T-cell (primary cell): ENCODE measurements at regions not wholly inside any gene's neighbourhood (a gene's known extent, or its start where the extent isn't known, plus 50 kb on each side); places are given as distances from the start of the nearest gene placed in this dataset.
"Not testable (repeated sequence)": the region's sequence is repeated elsewhere in the genome, so short reads cannot be mapped to it uniquely, and the experiment has no call there.

ENCODE experiments used
- ATAC-seq, 4 experiments: fragments of 200-7000 bp in 3 of 4; fragments of 150-1000 bp in 1 of 4; cut with Tn5 transposase; replicated peaks in 1 of 4; 1 replicate in 3 of 4; 2 replicates in 1 of 4; pipeline ENCODE4 v1.10.0; 2021; ENCODE audit warnings: moderate library complexity in 3 of 4, mild to moderate bottlenecking in 2 of 4, moderate number of reproducible peaks in 1 of 4
- CTCF ChIA-PET, 2 donors: fragments of 300-600 bp; sonication (Branson Sonifier 250); formaldehyde crosslinking; loops; one replicate each; lab custom pipeline; 2022; ENCODE audit warnings: antibody characterized with exemption in 2 of 2; lab: Charles Lee
- POLR2A ChIA-PET, 2 donors: fragments of 300-600 bp; sonication (Branson Sonifier 250); formaldehyde crosslinking; loops; one replicate each; lab custom pipeline; 2022; ENCODE audit warnings: antibody characterized with exemption in 2 of 2; lab: Charles Lee
- DNase-seq, 35 experiments: peaks; one replicate each; pipeline versions ENCODE4 v3.0.0 to v3.0.0-alpha.2; 2013 to 2023
- H3K27ac ChIP-seq: one replicate; pipeline ENCODE4 v1.5.1; 2013; ENCODE audit warnings: low read length
- H3K27me3 ChIP-seq, 2 experiments: replicated peaks in 1 of 2; 1 replicate in 1 of 2; 2 replicates in 1 of 2; pipeline versions ENCODE4 v1.6.1 to v1.7.0; 2013; ENCODE audit warnings: low read length in 1 of 2, mixed read lengths in 1 of 2; ENCODE audit not compliant: control insufficient read depth in 2 of 2, insufficient read depth in 2 of 2; ENCODE audit errors: extremely low read depth in 1 of 2
- H3K36me3 ChIP-seq, 2 donors: 1 replicate in 1 of 2; 2 replicates in 1 of 2; pipeline versions ENCODE4 v1.6.1 to v1.7.0; 2013; ENCODE audit warnings: low read length in 1 of 2; ENCODE audit not compliant: control insufficient read depth in 2 of 2, insufficient read depth in 1 of 2; ENCODE audit errors: extremely low read depth in 1 of 2
- H3K4me1 ChIP-seq, 2 experiments: 1 replicate in 1 of 2; 2 replicates in 1 of 2; pipeline versions ENCODE4 v1.6.1 to v1.7.0; 2013; ENCODE audit warnings: low read length in 2 of 2, mixed read lengths in 1 of 2; ENCODE audit not compliant: insufficient read depth in 2 of 2, control insufficient read depth in 1 of 2; ENCODE audit errors: extremely low read depth in 1 of 2
- H3K4me3 ChIP-seq, 2 donors: 1 replicate in 1 of 2; 2 replicates in 1 of 2; pipeline versions ENCODE4 v1.5.1 to v1.7.0; 2013; ENCODE audit warnings: mild to moderate bottlenecking in 2 of 2, low read length in 1 of 2, moderate library complexity in 1 of 2; ENCODE audit not compliant: control insufficient read depth in 1 of 2; ENCODE audit errors: extremely low read depth in 1 of 2
- H3K9me3 ChIP-seq: 2 replicates; pipeline ENCODE4 v1.7.0; 2013
- H3K27ac Mint-ChIP-seq, 2 donors: one replicate each; pipeline ENCODE4 v1.8.0; 2020 to 2021; ENCODE audit warnings: mild to moderate bottlenecking in 2 of 2, mixed read lengths in 2 of 2
- H3K27me3 Mint-ChIP-seq, 2 donors: one replicate each; pipeline ENCODE4 v1.8.0; 2021 to 2022; ENCODE audit warnings: mixed read lengths in 2 of 2
- H3K36me3 Mint-ChIP-seq: one replicate; pipeline ENCODE4 v1.8.0; 2021; ENCODE audit warnings: mixed read lengths
- H3K4me1 Mint-ChIP-seq, 3 donors: one replicate each; pipeline ENCODE4 v1.8.0; 2020 to 2022; ENCODE audit warnings: mixed read lengths in 3 of 3, mild to moderate bottlenecking in 1 of 3
- H3K4me3 Mint-ChIP-seq, 3 donors: one replicate each; pipeline ENCODE4 v1.8.0; 2020 to 2022; ENCODE audit warnings: mild to moderate bottlenecking in 3 of 3, mixed read lengths in 3 of 3, moderate library complexity in 3 of 3
- H3K9me3 Mint-ChIP-seq, 3 donors: one replicate each; pipeline ENCODE4 v1.8.0; 2020 to 2022; ENCODE audit warnings: mixed read lengths in 3 of 3
- WGBS: methylation state at CpG from one replicate; pipeline ENCODE4 v1.1.5; 2013; ENCODE audit warnings: missing lambda C conversion rate; ENCODE audit not compliant: insufficient coverage; 5-methylcytosine and 5-hydroxymethylcytosine counted together

DNA sequence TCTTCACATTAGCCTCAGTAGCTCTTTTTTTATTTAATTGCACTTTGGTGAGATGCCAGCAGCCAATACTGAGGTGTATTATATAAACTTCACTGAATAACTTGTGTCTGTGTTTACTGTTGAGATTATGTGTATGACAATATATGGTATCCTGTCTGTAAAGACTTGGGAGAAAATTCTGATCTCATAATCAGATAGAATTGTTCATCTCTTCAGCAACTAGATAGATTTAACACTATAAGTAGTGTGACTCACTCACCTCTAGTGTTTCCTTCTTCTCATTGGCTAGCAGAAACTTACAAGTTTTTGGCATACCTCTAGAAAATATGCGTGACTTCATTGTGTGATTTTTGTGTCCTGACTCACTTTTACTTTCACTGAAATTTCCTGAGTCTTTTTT lies 67.6 kb upstream of the TGFBR2 start:
- WGBS = no CpG with 5 or more reads among the region's 1 CpG
- POLR2A ChIA-PET = interaction anchor here in 1 of 2 donors (0.6 kb wide), 2 partner anchors 9 to 113 kb away, joined by 3 to 8 read pairs; no protein-coding TSS in a partner anchor

DNA sequence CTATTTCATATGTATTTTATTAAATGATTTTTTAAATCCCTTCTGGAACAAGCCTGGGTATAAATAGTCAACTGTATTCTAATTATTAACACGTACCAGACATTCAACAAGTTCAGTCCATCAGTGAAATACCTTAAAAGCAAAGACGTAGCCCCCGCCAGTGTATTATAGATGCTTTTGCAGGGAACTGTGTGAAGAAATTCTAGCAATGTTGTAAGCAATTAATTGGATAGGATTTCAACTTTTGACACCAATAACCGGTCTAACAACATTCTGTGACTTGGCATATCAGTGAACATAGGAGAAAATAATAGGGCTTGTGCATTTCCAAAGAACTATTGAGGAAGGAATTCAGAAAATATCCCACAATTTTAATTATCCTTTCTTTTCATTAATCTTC lies 67.2 kb upstream of the TGFBR2 start:
- Histone ChIP-seq H3K27me3 (no peaks in the 10 kb centered on the region), H3K4me1 (no peaks in the 10 kb centered on the region), H3K9me3 (no peaks in the 10 kb centered on the region), H3K27ac (no peak overlapping the region), H3K4me3 (no peak overlapping the region), H3K36me3 (no peaks in the 10 kb centered on the region)
- H3K9me3 Mint-ChIP-seq = no peaks in the 10 kb centered on the region
- no peak for ATAC-seq
- ChIA-PET CTCF (interaction anchor here in 1 of 2 donors (0.7 kb wide), 1 partner anchor 18 kb away, joined by 3 read pairs; no protein-coding TSS in a partner anchor), POLR2A (no interaction called here)
- no peaks in the 10 kb centered on the region for H3K27me3 Mint-ChIP-seq
- H3K4me1 Mint-ChIP-seq = peaks cover 0 to 3% (median 3%) of the 10 kb centered on the region in 3 donors
- no peak for DNase-seq
- H3K27ac Mint-ChIP-seq = no peak overlapping the region
- no peak overlapping the region for H3K4me3 Mint-ChIP-seq
- H3K36me3 Mint-ChIP-seq = no peaks in the 10 kb centered on the region
- WGBS = no CpG with 5 or more reads among the region's 4 CpGs

More for the DNA sequence above, 67.6 kb upstream of the TGFBR2 start:
- no peaks in the 10 kb centered on the region for H3K36me3 Mint-ChIP-seq
- no peak for DNase-seq
- Histone ChIP-seq H3K36me3 (no peaks in the 10 kb centered on the region), H3K9me3 (no peaks in the 10 kb centered on the region), H3K27me3 (no peaks in the 10 kb centered on the region), H3K27ac (no peak overlapping the region), H3K4me1 (no peaks in the 10 kb centered on the region), H3K4me3 (no peak overlapping the region)
- no peaks in the 10 kb centered on the region for H3K9me3 Mint-ChIP-seq
- CTCF ChIA-PET = no interaction called here
- no peak for ATAC-seq
- H3K27ac Mint-ChIP-seq = no peak overlapping the region
- no peaks in the 10 kb centered on the region for H3K27me3 Mint-ChIP-seq
- H3K4me3 Mint-ChIP-seq = no peak overlapping the region
- H3K4me1 Mint-ChIP-seq = peaks cover 0 to 3% (median 3%) of the 10 kb centered on the region in 3 donors

DNA sequence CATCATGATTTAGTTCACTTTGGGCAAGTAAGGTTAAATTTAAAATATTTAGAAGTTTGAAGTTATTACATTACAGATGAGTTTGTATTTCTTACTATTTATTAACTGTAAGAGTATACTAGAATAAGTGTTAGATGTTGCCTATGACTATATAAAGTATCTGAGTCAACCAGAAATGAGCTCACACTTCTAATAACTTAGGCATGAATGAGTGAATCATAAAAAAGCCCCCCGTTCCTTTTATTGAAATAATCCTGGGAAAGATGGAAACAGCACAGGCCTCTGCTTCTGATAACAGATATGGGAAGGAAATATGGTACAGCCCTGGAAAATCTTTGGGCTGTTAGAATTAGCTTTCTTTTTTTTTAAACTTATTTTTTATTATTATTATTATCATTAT lies 66.6 kb upstream of the TGFBR2 start:
- Histone ChIP-seq H3K4me3 (no peak overlapping the region), H3K4me1 (no peaks in the 10 kb centered on the region), H3K36me3 (no peaks in the 10 kb centered on the region), H3K9me3 (no peaks in the 10 kb centered on the region), H3K27ac (no peak overlapping the region), H3K27me3 (no peaks in the 10 kb centered on the region)
- CTCF ChIA-PET = interaction anchor here in 1 of 2 donors (0.7 kb wide), 1 partner anchor 18 kb away, joined by 3 read pairs; no protein-coding TSS in a partner anchor
- POLR2A ChIA-PET = no interaction called here
- Mint-ChIP-seq H3K27me3 (no peaks in the 10 kb centered on the region), H3K36me3 (no peaks in the 10 kb centered on the region), H3K9me3 (no peaks in the 10 kb centered on the region), H3K4me1 (peaks cover 0 to 3% (median 3%) of the 10 kb centered on the region in 3 donors), H3K27ac (no peak overlapping the region), H3K4me3 (no peak overlapping the region)
- WGBS = no CpG with 5 or more reads among the region's 1 CpG
- DNase-seq (no peak), ATAC-seq (no peak)

DNA sequence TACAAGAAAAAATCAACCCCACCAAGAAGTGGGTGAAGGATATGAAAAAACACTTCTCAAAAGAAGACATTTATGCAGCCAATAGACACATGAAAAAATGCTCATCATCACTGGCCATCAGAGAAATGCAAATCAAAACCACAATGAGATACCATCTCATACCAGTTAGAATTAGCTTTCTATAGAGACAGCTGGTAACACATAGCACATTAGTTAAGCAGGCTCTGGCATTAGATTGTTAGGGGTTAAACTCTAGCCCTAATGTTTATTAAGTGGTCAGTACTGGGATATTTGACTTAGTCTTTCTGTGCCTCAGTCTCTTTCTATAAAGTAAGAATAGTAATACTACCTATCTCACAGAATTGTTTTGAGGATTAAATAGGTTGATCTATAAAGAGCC lies 65.2 kb upstream of the TGFBR2 start:
- not testable (repeated sequence) for H3K36me3 Mint-ChIP-seq

DNA sequence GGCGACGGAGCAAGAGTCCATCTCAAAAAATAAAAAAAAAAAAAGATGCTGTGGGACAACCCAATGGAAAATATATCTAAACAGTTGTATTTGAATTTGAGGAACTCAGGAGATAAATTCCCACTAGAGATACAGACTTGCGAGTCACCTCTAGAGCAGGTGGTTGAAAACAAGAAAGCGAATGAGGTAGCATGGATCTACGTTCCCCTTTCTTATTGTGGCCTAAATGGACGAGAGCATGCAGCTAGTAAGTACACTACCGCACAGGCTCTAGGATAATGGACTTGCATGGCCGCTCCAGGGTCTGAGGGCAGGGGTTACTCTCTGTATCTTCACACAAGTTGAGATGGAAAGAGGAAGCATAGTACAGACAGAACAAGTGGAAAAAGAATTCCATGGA lies 63.5 kb upstream of the TGFBR2 start:
- DNase-seq (no peak), ATAC-seq (no peak)
- H3K27me3 Mint-ChIP-seq = no peaks in the 10 kb centered on the region
- peaks cover 0 to 3% (median 3%) of the 10 kb centered on the region in 3 donors for H3K4me1 Mint-ChIP-seq
- no peaks in the 10 kb centered on the region for H3K9me3 ChIP-seq
- ChIA-PET CTCF (no interaction called here), POLR2A (interaction anchor here (0.6 to 0.7 kb wide), 2 partner anchors 51 to 124 kb away, joined by 3 to 5 read pairs; no protein-coding TSS in a partner anchor)
- no peak overlapping the region for H3K27ac ChIP-seq
- no peaks in the 10 kb centered on the region for H3K9me3 Mint-ChIP-seq
- no peak overlapping the region for H3K4me3 Mint-ChIP-seq
- WGBS = 89% methylated on average over 3 of the region's 8 CpGs
- H3K4me1 ChIP-seq = no peaks in the 10 kb centered on the region
- no peak overlapping the region for H3K4me3 ChIP-seq
- H3K36me3 Mint-ChIP-seq = no peaks in the 10 kb centered on the region
- no peak overlapping the region for H3K27ac Mint-ChIP-seq
- no peaks in the 10 kb centered on the region for H3K36me3 ChIP-seq
- no peaks in the 10 kb centered on the region for H3K27me3 ChIP-seq

More for the DNA sequence above, 65.2 kb upstream of the TGFBR2 start:
- CTCF ChIA-PET, H3K9me3 ChIP-seq, H3K9me3 Mint-ChIP-seq, H3K27ac Mint-ChIP-seq, ATAC-seq, H3K4me1 Mint-ChIP-seq, DNase-seq, H3K4me1 ChIP-seq, H3K27me3 Mint-ChIP-seq, H3K36me3 ChIP-seq, H3K4me3 ChIP-seq, H3K27me3 ChIP-seq, H3K4me3 Mint-ChIP-seq, H3K27ac ChIP-seq: not testable (repeated sequence)
- POLR2A ChIA-PET = interaction anchor here in 1 of 2 donors (0.6 kb wide), 1 partner anchor 235 kb away, joined by 3 read pairs; no protein-coding TSS in a partner anchor

DNA sequence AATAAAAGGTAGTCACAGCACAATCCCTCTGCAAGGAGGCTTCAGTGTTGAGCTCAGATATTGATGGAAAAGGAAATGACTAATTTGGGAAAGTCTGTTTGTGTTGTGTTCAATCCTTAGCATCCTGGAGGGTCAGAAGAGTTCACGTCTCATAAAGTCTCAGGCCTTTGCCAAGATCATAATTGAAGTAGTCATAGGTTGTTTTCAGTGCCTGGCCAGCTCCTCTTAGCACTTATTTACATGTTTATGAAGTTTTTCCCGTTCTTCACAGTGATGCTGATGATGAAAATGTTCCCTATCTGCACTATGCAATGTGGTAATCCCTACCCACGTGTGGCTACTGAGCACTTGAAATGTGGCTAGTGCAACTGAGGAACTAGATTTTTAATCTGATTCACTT lies 61.6 kb upstream of the TGFBR2 start:
- Mint-ChIP-seq H3K36me3 (no peaks in the 10 kb centered on the region), H3K4me1 (no peaks in the 10 kb centered on the region), H3K4me3 (no peak overlapping the region), H3K27ac (no peak overlapping the region), H3K27me3 (no peaks in the 10 kb centered on the region), H3K9me3 (no peaks in the 10 kb centered on the region)
- WGBS = no CpG with 5 or more reads among the region's 3 CpGs
- no peak overlapping the region for H3K27ac ChIP-seq
- ATAC-seq (no peak), DNase-seq (no peak)
- H3K36me3 ChIP-seq = no peaks in the 10 kb centered on the region
- ChIA-PET POLR2A (no interaction called here), CTCF (no interaction called here)
- H3K4me3 ChIP-seq = no peak overlapping the region
- no peaks in the 10 kb centered on the region for H3K27me3 ChIP-seq
- no peaks in the 10 kb centered on the region for H3K9me3 ChIP-seq
- no peaks in the 10 kb centered on the region for H3K4me1 ChIP-seq
